ENCODE measurements at regions not wholly inside any gene's neighbourhood (a gene's known extent, or its start where the extent isn't known, plus 50 kb on each side); places are given as distances from the start of the nearest gene placed in this dataset.

- CTCF ChIA-PET: no interaction called here
- TF ChIP-seq, protein P1, sequence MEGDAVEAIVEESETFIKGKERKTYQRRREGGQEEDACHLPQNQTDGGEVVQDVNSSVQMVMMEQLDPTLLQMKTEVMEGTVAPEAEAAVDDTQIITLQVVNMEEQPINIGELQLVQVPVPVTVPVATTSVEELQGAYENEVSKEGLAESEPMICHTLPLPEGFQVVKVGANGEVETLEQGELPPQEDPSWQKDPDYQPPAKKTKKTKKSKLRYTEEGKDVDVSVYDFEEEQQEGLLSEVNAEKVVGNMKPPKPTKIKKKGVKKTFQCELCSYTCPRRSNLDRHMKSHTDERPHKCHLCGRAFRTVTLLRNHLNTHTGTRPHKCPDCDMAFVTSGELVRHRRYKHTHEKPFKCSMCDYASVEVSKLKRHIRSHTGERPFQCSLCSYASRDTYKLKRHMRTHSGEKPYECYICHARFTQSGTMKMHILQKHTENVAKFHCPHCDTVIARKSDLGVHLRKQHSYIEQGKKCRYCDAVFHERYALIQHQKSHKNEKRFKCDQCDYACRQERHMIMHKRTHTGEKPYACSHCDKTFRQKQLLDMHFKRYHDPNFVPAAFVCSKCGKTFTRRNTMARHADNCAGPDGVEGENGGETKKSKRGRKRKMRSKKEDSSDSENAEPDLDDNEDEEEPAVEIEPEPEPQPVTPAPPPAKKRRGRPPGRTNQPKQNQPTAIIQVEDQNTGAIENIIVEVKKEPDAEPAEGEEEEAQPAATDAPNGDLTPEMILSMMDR (IDR thresholded peaks at IDR 0.05; ENCODE audit: control extremely low read depth, extremely low read depth, low read depth, missing control alignments): no peak
- POLR2A ChIA-PET: no interaction called here
- DNase-seq (ENCODE audit: extremely low spot score): no peak
Measured at GRCh38 chr10:108410236-108410635, 1245.7 kb upstream of the SORCS1 start.

GRCh38 chr10:108409306-108409705 is 1244.8 kb upstream of the SORCS1 start:
- DNase-seq (ENCODE audit: extremely low spot score): no peak
- CTCF ChIA-PET: no interaction called here
- TF ChIP-seq, protein P1 (IDR thresholded peaks at IDR 0.05; ENCODE audit: control extremely low read depth, extremely low read depth, low read depth, missing control alignments): no peak
- POLR2A ChIA-PET: no interaction called here

DNA sequence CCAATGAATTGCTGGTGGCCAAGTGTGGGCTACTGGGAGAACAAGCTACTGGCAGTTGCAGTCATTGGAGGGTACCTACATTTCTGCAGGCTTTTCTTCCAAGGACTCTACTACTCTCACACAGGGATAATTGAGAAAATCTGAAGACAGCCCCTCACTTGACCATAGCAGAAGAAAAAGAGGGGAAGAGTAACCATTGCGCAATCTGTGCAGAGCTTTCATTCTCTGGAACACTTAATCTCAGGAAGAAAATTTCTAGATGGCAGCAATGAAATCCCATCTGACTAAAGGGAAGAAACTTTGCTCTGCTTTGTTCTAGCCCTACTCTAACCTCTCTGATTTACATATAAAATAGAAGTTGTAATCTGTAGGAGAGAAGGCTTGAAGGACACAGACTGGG is 1239.6 kb upstream of the SORCS1 start:
- POLR2A ChIA-PET: no interaction called here
- CTCF ChIA-PET: no interaction called here
- DNase-seq (ENCODE audit: extremely low spot score): no peak
- TF ChIP-seq, protein P1 (IDR thresholded peaks at IDR 0.05; ENCODE audit: control extremely low read depth, extremely low read depth, low read depth, missing control alignments): no peak

DNA sequence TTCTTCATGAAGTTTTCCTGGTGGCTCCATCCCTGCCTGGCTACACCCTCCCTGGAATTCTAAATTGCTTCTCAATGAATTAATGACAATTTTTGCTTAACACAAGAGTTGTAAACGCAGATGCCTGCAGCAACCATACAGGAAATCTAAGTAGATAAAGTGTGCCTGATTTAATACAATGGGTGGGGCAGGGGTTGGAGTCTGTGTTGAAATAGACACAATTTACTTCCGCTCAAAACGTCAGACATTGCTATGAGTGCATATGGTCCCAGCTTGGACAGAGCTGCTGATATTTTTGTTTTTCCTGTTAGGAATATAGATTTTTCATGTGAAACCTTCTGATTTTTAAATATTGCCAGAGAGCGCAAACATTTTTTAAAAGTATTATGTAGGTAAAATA is 1235.0 kb upstream of the SORCS1 start:
- ChIA-PET CTCF (no interaction called here), POLR2A (no interaction called here)
- no peak for DNase-seq (ENCODE audit: extremely low spot score)
- TF ChIP-seq, protein P1 (IDR thresholded peaks at IDR 0.05; ENCODE audit: control extremely low read depth, extremely low read depth, low read depth, missing control alignments): no peak

- no peak for DNase-seq (ENCODE audit: extremely low spot score)
- ChIA-PET CTCF (no interaction called here), POLR2A (no interaction called here)
- TF ChIP-seq, protein P1 (IDR thresholded peaks at IDR 0.05; ENCODE audit: control extremely low read depth, extremely low read depth, low read depth, missing control alignments): no peak
Measured at GRCh38 chr10:108393089-108393488, 1228.6 kb upstream of the SORCS1 start.

- CTCF ChIA-PET: no interaction called here
- POLR2A ChIA-PET: no interaction called here
- TF ChIP-seq, protein P1 (IDR thresholded peaks at IDR 0.05; ENCODE audit: control extremely low read depth, extremely low read depth, low read depth, missing control alignments): no peak
- DNase-seq (ENCODE audit: extremely low spot score): no peak
Measured at GRCh38 chr10:108392286-108392685, 1227.8 kb upstream of the SORCS1 start.

GRCh38 chr10:108388706-108389105 is 1224.2 kb upstream of the SORCS1 start:
- TF ChIP-seq, protein P1 (IDR thresholded peaks at IDR 0.05; ENCODE audit: control extremely low read depth, extremely low read depth, low read depth, missing control alignments): no peak
- DNase-seq (ENCODE audit: extremely low spot score): no peak
- CTCF ChIA-PET: no interaction called here
- POLR2A ChIA-PET: no interaction called here

All from GM10248 (cell line).